ENCODE measurements at regions not wholly inside any gene's neighbourhood (a gene's known extent, or its start where the extent isn't known, plus 50 kb on each side); places are given as distances from the start of the nearest gene placed in this dataset.
"Not testable (repeated sequence)": the region's sequence is repeated elsewhere in the genome, so short reads cannot be mapped to it uniquely, and the experiment has no call there.

DNA sequence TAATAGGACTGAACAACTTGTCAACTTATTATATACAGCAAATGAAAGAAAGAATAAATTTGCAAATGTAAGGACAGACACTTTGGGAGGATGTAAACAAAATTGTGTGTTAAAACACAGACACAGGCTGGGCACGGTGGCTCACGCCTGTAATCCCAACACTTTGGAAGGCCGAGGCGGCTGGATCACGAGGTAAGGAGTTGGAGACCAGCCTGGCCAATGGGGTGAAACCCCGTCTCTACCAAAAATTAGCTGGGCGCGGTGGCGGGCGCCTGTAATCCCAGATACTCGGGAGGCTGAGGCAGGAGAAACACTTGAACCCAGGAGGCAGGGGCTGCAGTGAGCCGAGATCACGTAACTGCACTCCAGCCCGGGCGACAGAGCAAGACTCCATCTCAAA is 71.4 kb upstream of the IL15 start:
- TF ChIP-seq, protein P1, sequence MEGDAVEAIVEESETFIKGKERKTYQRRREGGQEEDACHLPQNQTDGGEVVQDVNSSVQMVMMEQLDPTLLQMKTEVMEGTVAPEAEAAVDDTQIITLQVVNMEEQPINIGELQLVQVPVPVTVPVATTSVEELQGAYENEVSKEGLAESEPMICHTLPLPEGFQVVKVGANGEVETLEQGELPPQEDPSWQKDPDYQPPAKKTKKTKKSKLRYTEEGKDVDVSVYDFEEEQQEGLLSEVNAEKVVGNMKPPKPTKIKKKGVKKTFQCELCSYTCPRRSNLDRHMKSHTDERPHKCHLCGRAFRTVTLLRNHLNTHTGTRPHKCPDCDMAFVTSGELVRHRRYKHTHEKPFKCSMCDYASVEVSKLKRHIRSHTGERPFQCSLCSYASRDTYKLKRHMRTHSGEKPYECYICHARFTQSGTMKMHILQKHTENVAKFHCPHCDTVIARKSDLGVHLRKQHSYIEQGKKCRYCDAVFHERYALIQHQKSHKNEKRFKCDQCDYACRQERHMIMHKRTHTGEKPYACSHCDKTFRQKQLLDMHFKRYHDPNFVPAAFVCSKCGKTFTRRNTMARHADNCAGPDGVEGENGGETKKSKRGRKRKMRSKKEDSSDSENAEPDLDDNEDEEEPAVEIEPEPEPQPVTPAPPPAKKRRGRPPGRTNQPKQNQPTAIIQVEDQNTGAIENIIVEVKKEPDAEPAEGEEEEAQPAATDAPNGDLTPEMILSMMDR (IDR thresholded peaks at IDR 0.05 in 4 of 5, conservative IDR thresholded peaks at IDR 0.05 in 1 of 5): not testable (repeated sequence)
- TF ChIP-seq POLR2A (IDR thresholded peaks at IDR 0.05): not testable (repeated sequence)
